22Rv1 (cell line): ENCODE measurements at regions not wholly inside any gene's neighbourhood (a gene's known extent, or its start where the extent isn't known, plus 50 kb on each side); places are given as distances from the start of the nearest gene placed in this dataset.

Experiments
- CTCF ChIP-seq: fragments of 450-650 bp; IDR thresholded peaks from 2 replicates; pipeline ENCODE4 v1.5.1; 2017; ENCODE audit warnings: mild to moderate bottlenecking
- ZFX ChIP-seq: fragments of 450-650 bp; IDR thresholded peaks from 2 replicates; pipeline ENCODE4 v1.6.1; 2017; ENCODE audit warnings: antibody characterized with exemption, borderline replicate concordance

- TF ChIP-seq CTCF = no peak
- no peak for TF ChIP-seq ZFX
These were observed 207.1 kb upstream of the CXorf66 start for GRCh38 chrX:140172401-140172800.
